ENCODE measurements at regions not wholly inside any gene's neighbourhood (a gene's known extent, or its start where the extent isn't known, plus 50 kb on each side); places are given as distances from the start of the nearest gene placed in this dataset.

GRCh38 chr15:88976656-88977055, 63.5 kb upstream of the MFGE8 start:
- H3K36me3 ChIP-seq (replicated peaks in 1 of 2; ENCODE audit: control insufficient read depth in 2 of 2, insufficient read depth in 2 of 2, low read length in 2 of 2) = no peaks in the 10 kb centered on the region
- H3K27ac ChIP-seq (replicated peaks; ENCODE audit: low read length) = no peak overlapping the region
- H2AK5ac ChIP-seq (ENCODE audit: low read depth, low read length) = no peak overlapping the region
- no peak overlapping the region for H2AFZ ChIP-seq (ENCODE audit: low read length)
- no peak overlapping the region for H3K4ac ChIP-seq (ENCODE audit: low read length)
- no peak overlapping the region for H3K14ac ChIP-seq (ENCODE audit: low read length)
- WGBS, 2 donors (ENCODE audit: extremely low coverage in 2 of 2, insufficient read length in 2 of 2, insufficient replicate concordance in 1 of 2) = no CpG with 5 or more reads among the region's 2 CpGs
- H3K27me3 ChIP-seq (ENCODE audit: control insufficient read depth in 3 of 3, insufficient read depth in 3 of 3, low read depth in 1 of 3, low read length in 3 of 3) = no peaks in the 10 kb centered on the region
- H2BK15ac ChIP-seq (ENCODE audit: low read length) = no peak overlapping the region
- H3K9ac ChIP-seq (ENCODE audit: low read depth, low read length, poor library complexity) = no peak overlapping the region
- no peak overlapping the region for H2BK120ac ChIP-seq (ENCODE audit: low read depth, low read length)
- DNase-seq (ENCODE audit: low spot score) = no peak
- H3K4me1 ChIP-seq (ENCODE audit: control insufficient read depth in 2 of 2, insufficient read depth in 1 of 2, low read depth in 1 of 2, low read length in 2 of 2) = no peaks in the 10 kb centered on the region
- H3K18ac ChIP-seq (ENCODE audit: low read length) = no peak overlapping the region
- no peak overlapping the region for H4K8ac ChIP-seq (ENCODE audit: low read depth, low read length)
- no peak overlapping the region for H4K91ac ChIP-seq (ENCODE audit: low read depth, low read length, poor library complexity)
- H3K4me2 ChIP-seq (ENCODE audit: insufficient read depth, low read length, poor library complexity, severe bottlenecking) = no peak overlapping the region
- peaks cover 0 to 5% of the 10 kb centered on the region in 2 donors for H3K9me3 ChIP-seq (replicated peaks in 1 of 2; ENCODE audit: control insufficient read depth in 2 of 2, insufficient read depth in 1 of 2, low read depth in 1 of 2, low read length in 2 of 2)
- H2BK5ac ChIP-seq (ENCODE audit: low read length) = no peak overlapping the region
- no peak overlapping the region for H2BK12ac ChIP-seq (ENCODE audit: low read length)
- no peaks in the 10 kb centered on the region for H3K79me1 ChIP-seq (ENCODE audit: low read depth, low read length)
- H3K4me3 ChIP-seq (ENCODE audit: low read length in 2 of 2) = no peak overlapping the region
- no peak overlapping the region for H3K23ac ChIP-seq (ENCODE audit: low read depth, low read length, poor library complexity)

GRCh38 chr15:88979674-88980073, 66.5 kb upstream of the MFGE8 start:
- WGBS, 2 donors (ENCODE audit: extremely low coverage in 2 of 2, insufficient read length in 2 of 2, insufficient replicate concordance in 1 of 2) = no CpG with 5 or more reads among the region's 8 CpGs
- H3K79me1 ChIP-seq (ENCODE audit: low read depth, low read length) = no peaks in the 10 kb centered on the region
- no peaks in the 10 kb centered on the region for H3K9me3 ChIP-seq (replicated peaks in 1 of 2; ENCODE audit: control insufficient read depth in 2 of 2, insufficient read depth in 1 of 2, low read depth in 1 of 2, low read length in 2 of 2)
- no peak overlapping the region for H3K14ac ChIP-seq (ENCODE audit: low read length)
- H3K4me1 ChIP-seq (ENCODE audit: control insufficient read depth in 2 of 2, insufficient read depth in 1 of 2, low read depth in 1 of 2, low read length in 2 of 2) = no peaks in the 10 kb centered on the region
- no peak overlapping the region for H3K23ac ChIP-seq (ENCODE audit: low read depth, low read length, poor library complexity)
- H3K4me3 ChIP-seq (ENCODE audit: low read length in 2 of 2) = no peak overlapping the region
- no peak overlapping the region for H3K18ac ChIP-seq (ENCODE audit: low read length)
- H2BK120ac ChIP-seq (ENCODE audit: low read depth, low read length) = no peak overlapping the region
- no peak overlapping the region for H3K9ac ChIP-seq (ENCODE audit: low read depth, low read length, poor library complexity)
- H4K8ac ChIP-seq (ENCODE audit: low read depth, low read length) = no peak overlapping the region
- H2BK15ac ChIP-seq (ENCODE audit: low read length) = no peak overlapping the region
- H4K91ac ChIP-seq (ENCODE audit: low read depth, low read length, poor library complexity) = no peak overlapping the region
- no peak overlapping the region for H2AFZ ChIP-seq (ENCODE audit: low read length)
- no peaks in the 10 kb centered on the region for H3K36me3 ChIP-seq (replicated peaks in 1 of 2; ENCODE audit: control insufficient read depth in 2 of 2, insufficient read depth in 2 of 2, low read length in 2 of 2)
- no peaks in the 10 kb centered on the region for H3K27me3 ChIP-seq (ENCODE audit: control insufficient read depth in 3 of 3, insufficient read depth in 3 of 3, low read depth in 1 of 3, low read length in 3 of 3)
- H2BK12ac ChIP-seq (ENCODE audit: low read length) = no peak overlapping the region
- no peak overlapping the region for H3K4ac ChIP-seq (ENCODE audit: low read length)
- H2BK5ac ChIP-seq (ENCODE audit: low read length) = no peak overlapping the region
- no peak for DNase-seq (ENCODE audit: low spot score)
- no peak overlapping the region for H3K27ac ChIP-seq (replicated peaks; ENCODE audit: low read length)
- no peak overlapping the region for H3K4me2 ChIP-seq (ENCODE audit: insufficient read depth, low read length, poor library complexity, severe bottlenecking)
- H2AK5ac ChIP-seq (ENCODE audit: low read depth, low read length) = no peak overlapping the region

GRCh38 chr15:88980498-88980897, 67.3 kb upstream of the MFGE8 start:
- no peak overlapping the region for H2BK5ac ChIP-seq (ENCODE audit: low read length)
- H3K79me1 ChIP-seq (ENCODE audit: low read depth, low read length) = no peaks in the 10 kb centered on the region
- no peak overlapping the region for H2BK15ac ChIP-seq (ENCODE audit: low read length)
- no peak overlapping the region for H2AK5ac ChIP-seq (ENCODE audit: low read depth, low read length)
- no peak overlapping the region for H4K91ac ChIP-seq (ENCODE audit: low read depth, low read length, poor library complexity)
- H3K36me3 ChIP-seq (replicated peaks in 1 of 2; ENCODE audit: control insufficient read depth in 2 of 2, insufficient read depth in 2 of 2, low read length in 2 of 2) = no peaks in the 10 kb centered on the region
- no peak overlapping the region for H3K18ac ChIP-seq (ENCODE audit: low read length)
- WGBS, 2 donors (ENCODE audit: extremely low coverage in 2 of 2, insufficient read length in 2 of 2, insufficient replicate concordance in 1 of 2) = no CpG with 5 or more reads among the region's 4 CpGs
- no peak overlapping the region for H3K27ac ChIP-seq (replicated peaks; ENCODE audit: low read length)
- H3K4me1 ChIP-seq (ENCODE audit: control insufficient read depth in 2 of 2, insufficient read depth in 1 of 2, low read depth in 1 of 2, low read length in 2 of 2) = no peaks in the 10 kb centered on the region
- no peak overlapping the region for H3K14ac ChIP-seq (ENCODE audit: low read length)
- H3K4me3 ChIP-seq (ENCODE audit: low read length in 2 of 2) = no peak overlapping the region
- no peak overlapping the region for H3K23ac ChIP-seq (ENCODE audit: low read depth, low read length, poor library complexity)
- no peak overlapping the region for H2AFZ ChIP-seq (ENCODE audit: low read length)
- no peak overlapping the region for H3K4ac ChIP-seq (ENCODE audit: low read length)
- H3K9ac ChIP-seq (ENCODE audit: low read depth, low read length, poor library complexity) = no peak overlapping the region
- no peak overlapping the region for H3K4me2 ChIP-seq (ENCODE audit: insufficient read depth, low read length, poor library complexity, severe bottlenecking)
- DNase-seq (ENCODE audit: low spot score) = no peak
- no peak overlapping the region for H4K8ac ChIP-seq (ENCODE audit: low read depth, low read length)
- H3K9me3 ChIP-seq (replicated peaks in 1 of 2; ENCODE audit: control insufficient read depth in 2 of 2, insufficient read depth in 1 of 2, low read depth in 1 of 2, low read length in 2 of 2) = no peaks in the 10 kb centered on the region
- no peaks in the 10 kb centered on the region for H3K27me3 ChIP-seq (ENCODE audit: control insufficient read depth in 3 of 3, insufficient read depth in 3 of 3, low read depth in 1 of 3, low read length in 3 of 3)
- no peak overlapping the region for H2BK120ac ChIP-seq (ENCODE audit: low read depth, low read length)
- no peak overlapping the region for H2BK12ac ChIP-seq (ENCODE audit: low read length)

GRCh38 chr15:88981244-88982215, 68.4 kb upstream of the MFGE8 start:
- H3K4me1 ChIP-seq (ENCODE audit: control insufficient read depth in 2 of 2, insufficient read depth in 1 of 2, low read depth in 1 of 2, low read length in 2 of 2) = peaks cover 0 to 4% of the 10 kb centered on the region in 2 donors
- no peak overlapping the region for H3K14ac ChIP-seq (ENCODE audit: low read length)
- H2BK120ac ChIP-seq (ENCODE audit: low read depth, low read length) = no peak overlapping the region
- H3K27ac ChIP-seq (replicated peaks; ENCODE audit: low read length) = no peak overlapping the region
- no peak overlapping the region for H3K23ac ChIP-seq (ENCODE audit: low read depth, low read length, poor library complexity)
- no peak overlapping the region for H3K9ac ChIP-seq (ENCODE audit: low read depth, low read length, poor library complexity)
- WGBS, 2 donors (ENCODE audit: extremely low coverage in 2 of 2, insufficient read length in 2 of 2, insufficient replicate concordance in 1 of 2) = no CpG with 5 or more reads among the region's 15 CpGs
- peaks cover 0 to 4% (median 0%) of the 10 kb centered on the region in 3 experiments for H3K27me3 ChIP-seq (ENCODE audit: control insufficient read depth in 3 of 3, insufficient read depth in 3 of 3, low read depth in 1 of 3, low read length in 3 of 3)
- H4K91ac ChIP-seq (ENCODE audit: low read depth, low read length, poor library complexity) = no peak overlapping the region
- no peak overlapping the region for H3K4me3 ChIP-seq (ENCODE audit: low read length in 2 of 2)
- H3K4ac ChIP-seq (ENCODE audit: low read length) = no peak overlapping the region
- no peak overlapping the region for H4K8ac ChIP-seq (ENCODE audit: low read depth, low read length)
- no peaks in the 10 kb centered on the region for H3K9me3 ChIP-seq (replicated peaks in 1 of 2; ENCODE audit: control insufficient read depth in 2 of 2, insufficient read depth in 1 of 2, low read depth in 1 of 2, low read length in 2 of 2)
- H3K36me3 ChIP-seq (replicated peaks in 1 of 2; ENCODE audit: control insufficient read depth in 2 of 2, insufficient read depth in 2 of 2, low read length in 2 of 2) = no peaks in the 10 kb centered on the region
- H2BK15ac ChIP-seq (ENCODE audit: low read length) = no peak overlapping the region
- H2AK5ac ChIP-seq (ENCODE audit: low read depth, low read length) = no peak overlapping the region
- H3K79me1 ChIP-seq (ENCODE audit: low read depth, low read length) = no peaks in the 10 kb centered on the region
- no peak for DNase-seq (ENCODE audit: low spot score)
- no peak overlapping the region for H2BK12ac ChIP-seq (ENCODE audit: low read length)
- no peak overlapping the region for H2AFZ ChIP-seq (ENCODE audit: low read length)
- H3K4me2 ChIP-seq (ENCODE audit: insufficient read depth, low read length, poor library complexity, severe bottlenecking) = no peak overlapping the region
- no peak overlapping the region for H3K18ac ChIP-seq (ENCODE audit: low read length)
- no peak overlapping the region for H2BK5ac ChIP-seq (ENCODE audit: low read length)
